GM13976 (cell line): ENCODE measurements at regions not wholly inside any gene's neighbourhood (a gene's known extent, or its start where the extent isn't known, plus 50 kb on each side); places are given as distances from the start of the nearest gene placed in this dataset.
"Not testable (repeated sequence)": the region's sequence is repeated elsewhere in the genome, so short reads cannot be mapped to it uniquely, and the experiment has no call there.

Experiments used
- DNase-seq: peaks from one replicate; pipeline ENCODE4 v3.0.0; 2012; ENCODE audit warnings: low spot score
- in situ Hi-C: fragments of 300-500 bp; cut with MboI; formaldehyde crosslinking; loops from one replicate; pipeline ENCODE4 v1.12.0; 2022; ENCODE audit warnings: low sequenced_read_pairs, mixed read lengths, inconsistent platforms; ENCODE audit not compliant: unreplicated experiment
- TF ChIP-seq, protein P1 (sequence below): IDR thresholded peaks from 2 replicates; pipeline ENCODE4 v1.5.1; 2012; ENCODE audit warnings: borderline replicate concordance, mild to moderate bottlenecking; ENCODE audit not compliant: insufficient read depth; ENCODE audit errors: extremely low read depth, missing control alignments, control extremely low read depth

DNA sequence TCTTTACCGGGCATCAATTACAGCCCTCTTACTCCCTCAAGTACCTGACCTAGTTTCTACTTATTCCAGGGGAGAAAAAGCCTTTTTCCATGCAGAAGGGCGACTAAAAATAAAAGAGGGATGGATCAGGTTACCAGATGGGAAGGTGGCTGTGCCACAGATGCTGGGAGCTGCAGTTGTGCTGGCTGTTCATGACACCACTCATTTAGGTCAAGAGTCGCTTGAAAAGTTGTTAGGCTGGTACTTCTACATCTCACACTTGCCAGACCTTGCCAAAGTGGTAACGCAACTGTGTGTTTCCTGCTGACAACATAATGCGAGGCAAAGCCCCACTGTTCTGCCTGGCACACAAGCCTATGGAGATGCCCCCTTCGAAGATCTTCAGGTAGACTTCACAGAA lies 148.4 kb upstream of the FGF16 start:
- DNase-seq: no peak
- in situ Hi-C loops: no loop called here
- TF ChIP-seq, protein P1, sequence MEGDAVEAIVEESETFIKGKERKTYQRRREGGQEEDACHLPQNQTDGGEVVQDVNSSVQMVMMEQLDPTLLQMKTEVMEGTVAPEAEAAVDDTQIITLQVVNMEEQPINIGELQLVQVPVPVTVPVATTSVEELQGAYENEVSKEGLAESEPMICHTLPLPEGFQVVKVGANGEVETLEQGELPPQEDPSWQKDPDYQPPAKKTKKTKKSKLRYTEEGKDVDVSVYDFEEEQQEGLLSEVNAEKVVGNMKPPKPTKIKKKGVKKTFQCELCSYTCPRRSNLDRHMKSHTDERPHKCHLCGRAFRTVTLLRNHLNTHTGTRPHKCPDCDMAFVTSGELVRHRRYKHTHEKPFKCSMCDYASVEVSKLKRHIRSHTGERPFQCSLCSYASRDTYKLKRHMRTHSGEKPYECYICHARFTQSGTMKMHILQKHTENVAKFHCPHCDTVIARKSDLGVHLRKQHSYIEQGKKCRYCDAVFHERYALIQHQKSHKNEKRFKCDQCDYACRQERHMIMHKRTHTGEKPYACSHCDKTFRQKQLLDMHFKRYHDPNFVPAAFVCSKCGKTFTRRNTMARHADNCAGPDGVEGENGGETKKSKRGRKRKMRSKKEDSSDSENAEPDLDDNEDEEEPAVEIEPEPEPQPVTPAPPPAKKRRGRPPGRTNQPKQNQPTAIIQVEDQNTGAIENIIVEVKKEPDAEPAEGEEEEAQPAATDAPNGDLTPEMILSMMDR: no peak

DNA sequence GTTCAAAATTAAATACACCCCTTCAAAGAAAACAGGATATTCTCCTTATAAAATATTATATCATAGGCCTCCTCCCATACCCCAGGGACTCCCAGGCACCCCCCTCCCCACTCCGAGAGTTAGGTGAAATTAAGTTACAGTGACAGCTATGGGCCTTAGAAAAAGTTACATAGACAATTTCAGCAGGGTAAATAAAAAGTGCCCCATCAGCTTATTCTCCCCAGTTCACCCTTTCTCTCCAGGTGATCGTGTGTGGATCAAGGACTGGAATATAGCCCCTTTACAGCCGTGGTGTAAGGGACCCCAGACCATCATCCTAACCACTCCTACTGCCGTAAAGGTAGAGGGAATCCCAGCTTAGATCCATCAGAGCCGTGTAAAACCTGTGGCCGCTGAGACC lies 147.6 kb upstream of the FGF16 start:
- in situ Hi-C loops: no loop called here
- TF ChIP-seq, protein P1: no peak
- DNase-seq: no peak

DNA sequence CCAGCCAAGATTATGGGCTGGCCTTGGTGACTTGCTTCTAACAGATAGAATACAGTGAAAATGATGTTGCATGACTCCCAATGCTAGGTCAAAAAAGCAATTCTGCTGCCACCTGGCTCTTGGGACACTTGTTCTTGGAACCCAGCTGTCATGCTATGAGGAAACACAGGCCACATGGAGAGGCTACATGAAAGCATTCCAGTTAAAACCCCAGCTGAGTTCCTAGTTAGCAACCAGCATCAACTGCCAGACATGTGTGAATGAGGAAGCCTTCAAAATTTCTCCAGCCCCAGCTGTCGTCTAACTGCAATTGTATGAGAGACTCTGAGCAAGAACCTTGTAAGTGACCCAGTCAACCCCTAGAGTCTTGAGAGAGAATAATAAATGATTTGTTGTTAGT lies 105.2 kb upstream of the FGF16 start:
- no peak for DNase-seq
- in situ Hi-C loops: no loop called here
- TF ChIP-seq, protein P1: no peak

DNA sequence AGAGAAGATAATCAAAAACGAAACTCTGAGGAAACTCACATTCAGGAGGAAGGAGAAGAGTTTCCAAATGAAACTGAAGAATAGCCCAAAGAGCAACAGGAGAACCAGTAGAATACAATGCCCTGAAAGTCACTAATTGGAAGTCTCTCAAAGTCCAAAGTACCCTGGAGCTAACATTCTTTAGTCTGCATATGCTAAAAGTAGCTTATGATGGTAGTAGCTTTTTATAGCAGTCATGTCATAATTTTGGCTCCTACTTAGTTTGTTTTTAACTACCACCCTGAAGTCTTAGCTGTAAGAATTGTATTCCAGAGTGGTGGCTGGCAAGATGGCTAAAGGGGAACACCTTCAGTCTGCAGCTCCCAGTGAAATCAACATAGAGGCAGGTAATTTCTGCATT lies 100.3 kb upstream of the FGF16 start:
- in situ Hi-C loops: no loop called here
- DNase-seq: no peak
- TF ChIP-seq, protein P1: no peak

DNA sequence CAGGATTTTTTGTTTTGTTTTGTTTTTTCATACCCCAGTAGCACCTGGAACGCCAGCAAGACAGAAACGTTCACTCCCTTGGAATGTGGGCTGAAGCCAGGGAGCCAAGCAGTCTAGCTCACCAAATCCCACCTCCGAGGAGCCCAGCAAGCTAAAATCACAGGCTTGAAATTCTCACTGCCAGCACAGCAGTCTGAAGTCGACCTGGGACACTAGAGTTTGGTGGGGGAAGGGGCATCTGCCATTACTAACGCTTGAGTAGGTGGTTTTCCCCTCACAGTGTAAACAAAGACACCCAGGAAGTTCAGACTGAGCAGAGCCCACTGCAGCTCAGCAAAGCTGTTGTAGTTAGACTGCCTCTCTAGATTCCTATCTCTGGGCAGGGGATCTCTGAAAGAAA lies 99.6 kb upstream of the FGF16 start:
- TF ChIP-seq, protein P1: no peak
- DNase-seq: no peak
- in situ Hi-C loops: no loop called here

DNA sequence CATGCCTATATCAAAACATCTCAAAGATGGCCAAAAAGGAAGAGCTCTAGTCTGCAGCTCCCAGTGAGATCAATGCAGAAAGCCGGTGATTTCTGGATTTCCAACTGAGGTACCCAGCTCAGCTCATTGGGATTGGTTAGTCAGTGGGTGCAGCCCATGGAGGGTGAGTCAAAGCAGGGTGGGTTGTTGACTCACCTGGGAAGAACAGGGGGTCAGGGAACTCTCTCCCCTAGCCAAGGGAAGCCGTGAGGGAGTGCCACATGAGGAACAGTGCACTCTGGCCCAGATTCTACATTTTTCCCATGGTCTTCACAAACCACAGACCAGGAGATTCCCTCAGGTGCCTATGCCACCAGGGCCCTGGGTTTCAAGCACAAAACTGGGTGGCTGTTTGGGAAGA lies 57.3 kb upstream of the FGF16 start:
- DNase-seq: no peak
- TF ChIP-seq, protein P1: no peak
- in situ Hi-C loops: no loop called here

DNA sequence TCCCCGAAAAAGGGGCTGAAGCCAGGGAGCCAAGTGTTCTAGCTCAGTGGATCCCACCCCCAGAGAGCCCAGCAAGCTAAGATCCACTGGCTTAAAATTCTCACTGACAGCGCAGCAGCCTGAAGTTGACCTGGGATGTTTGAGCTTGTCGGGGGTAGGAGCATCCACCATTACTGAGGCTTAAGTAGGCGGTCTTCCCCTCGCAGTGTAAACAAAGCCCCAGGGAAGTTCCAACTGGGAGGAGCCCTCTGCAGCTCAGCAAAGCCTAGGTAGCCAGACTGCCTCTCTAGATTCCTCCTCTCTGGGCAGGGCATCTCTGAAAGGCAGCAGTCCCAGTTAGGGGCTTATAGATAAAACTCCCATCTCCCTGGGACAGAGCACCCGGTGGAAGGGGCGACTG lies 56.8 kb upstream of the FGF16 start:
- DNase-seq, in situ Hi-C loops: not testable (repeated sequence)

DNA sequence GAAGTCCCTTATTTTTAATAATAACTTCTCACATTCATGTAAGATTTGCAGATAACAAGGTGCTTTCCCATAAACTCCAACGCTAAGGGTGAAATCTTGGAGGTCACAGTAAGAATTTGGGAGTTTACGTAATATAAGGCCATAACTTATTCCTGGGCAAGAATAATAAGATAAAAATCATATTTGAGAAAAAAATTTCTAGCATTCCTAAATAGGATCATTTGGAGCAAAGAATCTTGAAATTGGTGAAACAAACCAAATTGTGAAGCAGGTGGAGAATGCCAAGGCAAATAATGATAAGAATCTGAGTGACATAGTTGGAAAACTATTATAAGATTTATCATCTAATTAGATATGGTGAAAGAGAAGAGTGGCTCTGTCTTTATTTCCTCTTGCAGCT lies 50.4 kb upstream of the FGF16 start:
- TF ChIP-seq, protein P1: no peak
- in situ Hi-C loops: no loop called here
- DNase-seq: no peak
